ENCODE measurements at regions not wholly inside any gene's neighbourhood (a gene's known extent, or its start where the extent isn't known, plus 50 kb on each side); places are given as distances from the start of the nearest gene placed in this dataset.

DNA sequence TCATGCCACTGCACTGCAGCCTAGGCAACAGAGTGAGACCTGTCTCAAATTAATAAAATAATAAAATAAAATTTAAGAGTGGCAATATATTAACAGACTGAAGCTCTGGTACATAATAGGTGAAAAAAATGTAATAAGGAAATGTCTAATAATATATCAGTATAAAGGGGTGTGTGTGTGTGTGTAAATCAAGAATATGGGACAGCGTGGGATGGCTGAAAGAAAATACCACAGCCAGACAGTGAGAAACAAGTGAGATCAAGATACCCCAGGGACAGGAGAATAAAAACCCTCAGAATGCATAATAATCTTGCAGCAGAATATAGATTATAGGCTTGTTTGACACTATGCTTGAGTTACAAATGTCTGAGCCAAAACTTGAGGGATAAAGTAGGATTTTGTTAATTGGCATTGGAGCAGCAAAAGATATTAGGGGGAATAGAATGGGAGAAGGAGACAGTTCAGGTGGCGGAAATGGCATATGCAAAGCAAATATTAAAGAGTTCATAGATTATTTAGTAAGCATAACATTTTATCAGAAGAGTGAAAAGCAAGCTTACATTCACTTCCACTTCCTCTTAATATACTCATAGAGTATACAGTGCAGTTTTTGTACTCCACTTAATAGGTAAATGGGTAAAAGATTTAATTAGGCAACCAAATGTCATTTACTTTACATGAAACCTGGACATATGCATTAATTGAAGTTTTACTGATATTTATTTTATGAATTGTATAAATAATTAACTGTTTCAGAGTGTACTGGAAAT lies 398.5 kb upstream of the GJE1 start:
- TF ChIP-seq EZH2 (IDR thresholded peaks at IDR 0.05; ENCODE audit: borderline replicate concordance, low read length), result no peak
- TF ChIP-seq CTCF (IDR thresholded peaks at IDR 0.05; ENCODE audit: low read length), result no peak
